Loucy (cell line): ENCODE measurements at regions not wholly inside any gene's neighbourhood (a gene's known extent, or its start where the extent isn't known, plus 50 kb on each side); places are given as distances from the start of the nearest gene placed in this dataset.

ENCODE experiments used
- H2AFZ ChIP-seq: fragments of 200-600 bp; sonication (generic); 2 replicates; pipeline ENCODE4 v1.6.0; 2016; ENCODE audit warnings: antibody characterized with exemption, mild to moderate bottlenecking, low read length, moderate library complexity
- H3F3A ChIP-seq: fragments of 200-600 bp; 2 replicates; pipeline ENCODE4 v1.6.0; 2016; ENCODE audit warnings: antibody characterized with exemption, low read depth, mild to moderate bottlenecking
- H3K27me3 ChIP-seq: fragments of 200-600 bp; sonication (generic); 2 replicates; pipeline ENCODE4 v1.6.1; 2014; ENCODE audit warnings: low read length, mild to moderate bottlenecking; ENCODE audit not compliant: insufficient read depth, poor library complexity, severe bottlenecking
- H3K36me3 ChIP-seq: fragments of 200-600 bp; sonication (generic); 2 replicates; pipeline ENCODE4 v1.6.1; 2016; ENCODE audit warnings: low read length; ENCODE audit not compliant: insufficient read depth
- H3K4me1 ChIP-seq: fragments of 200-600 bp; sonication (generic); 2 replicates; pipeline ENCODE4 v1.5.1; 2014; ENCODE audit warnings: low read length, mild to moderate bottlenecking; ENCODE audit not compliant: insufficient read depth, poor library complexity, severe bottlenecking
- H3K4me2 ChIP-seq: fragments of 200-600 bp; sonication (generic); 2 replicates; pipeline ENCODE4 v1.6.0; 2014; ENCODE audit warnings: antibody characterized with exemption, low read length, low read depth, mild to moderate bottlenecking; ENCODE audit not compliant: poor library complexity, severe bottlenecking
- H3K4me3 ChIP-seq: fragments of 200-600 bp; sonication (generic); 2 replicates; pipeline ENCODE4 v1.5.1; 2014; ENCODE audit warnings: low read length, mild to moderate bottlenecking, mixed read lengths; ENCODE audit not compliant: poor library complexity, severe bottlenecking
- H3K79me2 ChIP-seq: fragments of 200-600 bp; sonication (generic); 2 replicates; pipeline ENCODE4 v1.6.1; 2014; ENCODE audit warnings: low read length; ENCODE audit not compliant: insufficient read depth
- H3K9ac ChIP-seq: fragments of 200-600 bp; sonication (generic); 2 replicates; pipeline ENCODE4 v1.6.0; 2014; ENCODE audit warnings: mild to moderate bottlenecking, low read depth, low read length, moderate library complexity; ENCODE audit not compliant: poor library complexity, severe bottlenecking
- H3K9me2 ChIP-seq: fragments of 200-600 bp; sonication (generic); replicated peaks from 2 replicates; pipeline ENCODE4 v1.6.1; 2016; ENCODE audit warnings: low read depth, low read length, mixed read lengths
- H3K9me3 ChIP-seq: fragments of 200-600 bp; sonication (generic); 2 replicates; pipeline ENCODE4 v1.6.1; 2014; ENCODE audit warnings: mild to moderate bottlenecking, antibody characterized with exemption, low read length, low read depth; ENCODE audit not compliant: insufficient read depth
- H4K20me1 ChIP-seq: fragments of 200-600 bp; sonication (generic); 2 replicates; pipeline ENCODE4 v1.6.0; 2014; ENCODE audit warnings: antibody characterized with exemption, low read length, mild to moderate bottlenecking; ENCODE audit not compliant: insufficient read depth, poor library complexity, severe bottlenecking
- EZH2phosphoT487 ChIP-seq: fragments of 200-600 bp; IDR thresholded peaks from 2 replicates; pipeline ENCODE4 v1.6.1; 2018; ENCODE audit warnings: antibody characterized with exemption, mild to moderate bottlenecking, moderate library complexity, borderline replicate concordance
- TF ChIP-seq, protein P1 (sequence below): fragments of 200-600 bp; sonication (generic); conservative IDR thresholded peaks from 2 replicates; pipeline ENCODE4 v1.5.1; 2014; ENCODE audit warnings: mild to moderate bottlenecking, antibody characterized with exemption, low read length

DNA sequence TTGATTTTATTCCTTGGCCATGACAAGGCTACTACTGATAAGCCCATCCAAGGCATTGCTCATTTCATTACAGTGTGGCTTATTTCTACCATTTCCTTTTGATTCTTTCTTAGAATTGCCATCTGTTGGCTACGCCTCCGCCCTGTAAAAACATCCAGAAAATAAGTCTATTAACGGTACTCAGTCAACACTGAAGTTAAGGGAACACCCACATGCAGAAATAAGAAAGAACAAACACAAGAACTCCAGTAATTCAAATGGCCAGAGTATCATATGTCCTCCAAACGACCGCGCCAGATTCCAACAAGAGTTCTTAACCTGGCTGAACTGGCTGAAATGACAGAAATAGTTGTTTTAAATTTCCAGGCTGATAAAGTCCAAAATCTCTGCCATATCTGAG lies 90.3 kb downstream of the CXXC4 start:
- H3K9ac ChIP-seq, result no peak overlapping the region
- no peaks in the 10 kb centered on the region for H3F3A ChIP-seq
- H3K4me2 ChIP-seq, result no peak overlapping the region
- H3K9me3 ChIP-seq, result no peaks in the 10 kb centered on the region
- no peaks in the 10 kb centered on the region for H4K20me1 ChIP-seq
- no peaks in the 10 kb centered on the region for H3K79me2 ChIP-seq
- no peaks in the 10 kb centered on the region for H3K27me3 ChIP-seq
- no peak overlapping the region for H2AFZ ChIP-seq
- no peak overlapping the region for H3K4me3 ChIP-seq
- no peaks in the 10 kb centered on the region for H3K36me3 ChIP-seq
- H3K4me1 ChIP-seq, result no peaks in the 10 kb centered on the region
- TF ChIP-seq, protein P1, sequence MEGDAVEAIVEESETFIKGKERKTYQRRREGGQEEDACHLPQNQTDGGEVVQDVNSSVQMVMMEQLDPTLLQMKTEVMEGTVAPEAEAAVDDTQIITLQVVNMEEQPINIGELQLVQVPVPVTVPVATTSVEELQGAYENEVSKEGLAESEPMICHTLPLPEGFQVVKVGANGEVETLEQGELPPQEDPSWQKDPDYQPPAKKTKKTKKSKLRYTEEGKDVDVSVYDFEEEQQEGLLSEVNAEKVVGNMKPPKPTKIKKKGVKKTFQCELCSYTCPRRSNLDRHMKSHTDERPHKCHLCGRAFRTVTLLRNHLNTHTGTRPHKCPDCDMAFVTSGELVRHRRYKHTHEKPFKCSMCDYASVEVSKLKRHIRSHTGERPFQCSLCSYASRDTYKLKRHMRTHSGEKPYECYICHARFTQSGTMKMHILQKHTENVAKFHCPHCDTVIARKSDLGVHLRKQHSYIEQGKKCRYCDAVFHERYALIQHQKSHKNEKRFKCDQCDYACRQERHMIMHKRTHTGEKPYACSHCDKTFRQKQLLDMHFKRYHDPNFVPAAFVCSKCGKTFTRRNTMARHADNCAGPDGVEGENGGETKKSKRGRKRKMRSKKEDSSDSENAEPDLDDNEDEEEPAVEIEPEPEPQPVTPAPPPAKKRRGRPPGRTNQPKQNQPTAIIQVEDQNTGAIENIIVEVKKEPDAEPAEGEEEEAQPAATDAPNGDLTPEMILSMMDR, result no peak
- no peak for TF ChIP-seq EZH2phosphoT487
- H3K9me2 ChIP-seq, result no peaks in the 10 kb centered on the region

DNA sequence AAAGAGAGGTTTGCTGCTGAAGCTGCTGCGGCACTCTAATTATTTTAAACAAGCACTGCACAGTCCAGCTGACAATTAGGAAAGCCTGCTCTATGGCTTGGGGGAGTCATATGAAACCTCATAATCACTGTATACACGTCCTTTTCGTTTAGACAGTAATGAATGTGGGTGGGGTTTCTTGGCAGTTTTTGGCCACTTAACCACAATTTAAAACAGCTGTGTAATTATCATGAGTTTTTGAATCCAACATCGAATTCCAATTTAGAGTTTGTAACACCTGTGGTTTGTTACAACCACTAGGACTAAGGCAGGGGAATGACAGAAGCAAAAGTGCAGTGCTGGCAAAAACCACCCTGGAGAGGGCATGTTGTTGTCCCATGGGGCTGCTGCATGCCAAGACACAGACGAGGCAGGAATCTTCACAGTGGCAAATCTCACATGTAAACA lies 99.5 kb downstream of the CXXC4 start:
- no peaks in the 10 kb centered on the region for H3K27me3 ChIP-seq
- H2AFZ ChIP-seq, result no peak overlapping the region; the same call in 1 of the 2 replicates
- H3K9me2 ChIP-seq, result no peaks in the 10 kb centered on the region
- no peaks in the 10 kb centered on the region for H3K9me3 ChIP-seq
- no peaks in the 10 kb centered on the region for H3F3A ChIP-seq
- no peaks in the 10 kb centered on the region for H4K20me1 ChIP-seq
- H3K4me3 ChIP-seq, result no peak overlapping the region
- no peak for TF ChIP-seq EZH2phosphoT487
- TF ChIP-seq, protein P1, result no peak
- H3K4me1 ChIP-seq, result no peaks in the 10 kb centered on the region
- H3K79me2 ChIP-seq, result no peaks in the 10 kb centered on the region
- no peaks in the 10 kb centered on the region for H3K36me3 ChIP-seq
- no peak overlapping the region for H3K4me2 ChIP-seq
- no peak overlapping the region for H3K9ac ChIP-seq

DNA sequence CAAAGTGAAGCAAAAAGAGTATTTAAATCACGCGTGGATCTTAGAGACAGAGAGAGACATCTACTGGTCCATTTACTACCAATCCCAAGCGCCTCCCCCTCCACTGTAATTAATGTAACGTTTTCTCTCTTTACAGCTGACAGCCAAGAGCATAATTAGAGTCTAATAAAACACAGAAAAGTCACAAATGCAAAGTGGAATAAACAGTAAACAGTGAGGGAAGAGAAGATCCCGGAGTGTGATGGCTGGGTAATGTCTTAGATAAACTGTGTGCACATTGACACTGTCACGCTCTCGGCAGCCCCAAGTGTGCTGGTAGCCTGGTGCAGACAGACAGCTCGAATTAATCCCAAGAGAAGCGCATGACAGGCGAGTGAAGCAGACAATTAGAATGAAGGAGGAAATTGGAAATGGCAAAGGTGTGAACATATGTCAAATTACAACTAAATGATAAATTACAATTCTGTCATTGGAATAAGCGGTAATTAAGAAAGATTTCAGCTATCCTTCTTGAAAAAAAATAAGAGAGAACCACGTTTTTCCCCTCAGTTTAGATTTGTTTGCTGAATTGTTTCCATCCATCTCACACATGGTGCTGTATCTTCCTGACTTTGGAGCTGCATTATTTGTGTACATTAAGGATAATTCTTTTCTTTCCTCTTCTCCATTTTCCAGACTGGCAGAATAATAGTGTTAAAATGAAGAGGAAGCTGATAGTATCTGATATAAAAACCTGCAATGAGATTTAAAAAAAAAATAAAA lies 100.1 kb downstream of the CXXC4 start:
- Histone ChIP-seq H4K20me1 (no peaks in the 10 kb centered on the region), H3K9me2 (no peaks in the 10 kb centered on the region), H3K27me3 (no peaks in the 10 kb centered on the region), H3K4me1 (no peaks in the 10 kb centered on the region), H3K4me2 (no peak overlapping the region), H3K9ac (no peak overlapping the region), H3K36me3 (no peaks in the 10 kb centered on the region), H3K4me3 (no peak overlapping the region), H3F3A (no peaks in the 10 kb centered on the region), H3K9me3 (no peaks in the 10 kb centered on the region), H2AFZ (no peak overlapping the region; the same call in 1 of the 2 replicates), H3K79me2 (no peaks in the 10 kb centered on the region)
- TF ChIP-seq EZH2phosphoT487, result no peak
- TF ChIP-seq, protein P1, result no peak
